GM21447 (cell line): ENCODE measurements at regions not wholly inside any gene's neighbourhood (a gene's known extent, or its start where the extent isn't known, plus 50 kb on each side); places are given as distances from the start of the nearest gene placed in this dataset.

ENCODE experiments used
- ATAC-seq: cut with Tn5 transposase; IDR thresholded peaks from one replicate; pipeline ENCODE4 v1.9.1; 2021; ENCODE audit not compliant: unreplicated experiment

DNA sequence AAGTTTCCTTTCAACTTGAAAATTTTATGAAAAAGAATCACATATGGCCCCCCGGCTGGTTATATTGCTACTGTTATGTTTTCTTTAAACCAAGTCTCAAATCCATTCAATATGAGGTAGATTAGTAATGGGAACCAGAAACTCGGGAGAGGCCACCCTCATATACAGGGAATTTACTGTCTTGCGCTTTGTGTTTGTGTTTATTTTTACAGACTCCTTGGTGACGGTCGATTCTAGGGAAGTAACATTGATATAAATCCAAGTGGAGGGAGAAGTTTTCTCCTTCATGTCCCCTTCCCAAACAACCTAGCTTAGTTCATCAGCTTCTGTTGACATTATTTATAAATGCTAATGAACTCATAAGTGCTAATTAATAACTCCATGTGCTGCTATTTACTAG, 163.5 kb upstream of the LMO4 start:
- no peak for ATAC-seq

DNA sequence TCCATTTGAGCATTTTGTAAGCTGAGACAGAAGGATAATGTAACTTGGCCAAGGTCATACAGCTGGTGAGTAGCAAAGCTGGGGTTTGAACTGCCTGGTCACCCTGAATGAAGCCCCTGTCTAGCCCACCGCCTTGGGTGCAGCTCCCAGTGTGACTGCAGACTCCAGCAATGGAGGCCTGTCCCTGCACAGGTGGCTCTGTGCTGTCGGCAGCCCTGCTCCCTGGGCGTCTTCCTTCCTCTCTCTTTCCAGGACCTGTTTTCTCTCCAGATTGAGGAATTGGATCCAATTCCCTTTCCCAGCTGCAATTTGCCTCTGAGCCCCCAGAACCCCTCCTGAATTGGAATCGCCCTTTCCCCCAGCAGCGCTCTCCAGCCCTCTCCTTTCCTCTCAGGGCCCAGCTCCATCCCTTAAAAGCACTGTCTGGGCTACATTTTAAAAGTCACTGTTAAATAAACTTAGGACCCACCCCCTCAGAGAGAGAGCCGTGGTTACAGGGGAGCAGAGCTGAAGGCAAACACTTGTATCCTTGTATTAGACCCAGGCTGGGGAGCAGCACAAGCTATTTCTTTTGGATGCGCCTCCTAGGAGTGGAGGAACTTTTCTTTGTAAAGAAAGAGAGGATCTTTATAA, 161.4 kb upstream of the LMO4 start:
- ATAC-seq: no peak

DNA sequence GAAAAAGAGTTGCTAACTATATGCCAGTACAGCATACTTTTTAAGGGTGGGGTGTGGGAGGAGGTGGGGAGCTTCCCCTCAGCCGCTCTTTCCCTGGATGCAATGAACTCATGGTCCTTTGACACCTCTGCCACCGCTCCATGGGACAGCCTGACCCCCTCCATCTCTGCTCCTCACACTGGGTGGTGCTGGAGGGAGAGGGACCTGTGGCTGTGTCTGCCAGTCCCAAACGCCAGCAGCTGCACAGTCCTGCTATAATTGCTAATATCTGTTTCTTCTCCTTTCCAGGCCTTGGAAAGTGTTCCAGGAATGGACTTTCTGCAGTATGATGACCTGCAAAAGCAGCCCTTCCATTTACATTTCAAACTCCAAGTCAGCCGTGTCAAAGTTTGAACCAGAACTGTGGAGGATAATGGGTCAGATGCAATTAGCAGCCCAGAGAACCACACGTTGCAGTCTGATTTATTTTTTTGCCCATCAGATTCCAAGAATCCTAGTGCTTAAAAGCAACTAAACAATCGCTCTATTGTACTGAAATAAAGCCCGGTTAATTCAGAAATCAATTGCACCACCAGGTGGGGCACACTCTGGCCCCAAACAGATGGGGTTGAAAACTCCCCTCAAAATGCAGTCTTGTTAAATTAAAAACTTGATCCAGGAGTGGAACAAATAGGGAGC, 160.7 kb upstream of the LMO4 start:
- ATAC-seq: no peak

DNA sequence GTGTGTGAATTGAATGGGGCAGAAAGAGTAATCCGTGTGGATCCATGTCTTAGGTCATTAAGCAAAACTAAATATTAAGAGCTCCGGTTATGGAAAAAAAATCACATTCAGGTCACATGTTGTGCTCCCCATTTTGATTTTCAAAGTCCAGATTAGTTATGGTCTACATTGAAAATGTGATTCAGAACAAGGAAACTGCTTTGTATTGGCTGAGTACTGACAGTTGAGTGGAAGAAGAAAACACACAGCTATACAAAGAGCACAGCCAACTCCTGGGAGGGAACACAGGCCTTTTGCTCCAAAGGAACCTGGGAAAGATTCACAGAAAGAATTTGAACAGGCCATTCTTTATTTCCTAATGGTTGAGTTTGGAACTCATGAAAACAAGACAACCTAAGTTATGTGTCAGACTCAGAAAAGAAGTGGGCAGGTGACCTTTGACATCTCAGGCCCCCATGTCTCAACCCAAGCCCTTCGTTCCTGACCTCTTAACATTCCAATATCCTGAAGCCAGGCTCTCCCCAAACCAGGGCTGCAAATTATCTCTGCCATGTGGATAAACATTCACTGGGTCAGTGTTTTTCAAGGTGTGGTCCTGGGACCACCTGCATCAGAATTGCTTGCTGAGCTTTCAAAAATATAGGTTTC, 159.3 kb upstream of the LMO4 start:
- no peak for ATAC-seq

DNA sequence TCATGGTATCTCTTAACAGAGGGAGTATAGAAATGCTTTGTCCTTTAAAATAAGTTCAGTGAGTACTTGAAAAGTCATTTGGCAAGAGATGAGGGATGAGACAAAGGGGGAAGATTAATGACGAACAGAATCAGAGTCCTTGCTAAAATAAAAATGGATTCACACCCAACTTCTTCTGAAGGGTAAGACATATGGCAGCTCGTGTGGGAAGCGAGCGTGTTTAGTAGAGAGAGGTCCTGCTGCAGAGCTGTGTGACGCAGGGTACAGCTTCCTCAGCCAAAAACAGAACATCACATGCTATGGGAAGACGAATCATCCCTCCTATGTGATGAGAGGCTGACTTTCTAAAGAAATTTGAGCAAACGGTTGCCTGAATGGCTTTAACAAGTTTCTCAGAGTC, 158.5 kb upstream of the LMO4 start:
- no peak for ATAC-seq

DNA sequence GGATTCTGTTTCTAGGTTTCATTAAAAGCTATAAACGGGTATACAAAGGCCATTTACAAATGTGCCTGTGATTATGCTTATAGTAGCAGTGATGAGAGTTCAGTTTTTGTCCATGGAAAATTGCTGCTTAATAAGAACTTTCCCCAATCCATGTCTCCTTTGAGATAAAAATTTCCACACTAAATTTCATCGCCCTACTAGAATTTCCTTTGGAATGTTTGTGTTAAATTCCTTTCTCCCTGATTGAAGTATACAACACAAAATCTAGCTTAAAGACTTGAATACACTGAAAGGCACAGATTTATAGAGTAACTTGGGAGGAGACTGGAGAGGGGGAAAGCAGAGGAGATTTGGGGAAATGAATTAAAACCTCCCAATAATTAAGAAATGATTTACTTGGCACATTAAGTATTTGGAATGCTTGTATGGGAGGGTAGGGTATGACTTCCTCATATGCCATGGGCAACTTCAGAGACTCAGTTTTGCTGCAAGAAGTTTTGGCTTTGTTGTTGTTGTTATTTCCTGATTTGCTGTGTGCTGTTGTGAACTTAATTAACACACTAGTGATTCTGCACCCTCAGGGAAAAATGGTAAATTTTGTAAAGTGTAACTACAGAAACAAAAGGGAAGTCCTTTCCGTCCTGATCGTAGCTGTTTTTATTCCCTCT, 157.6 kb upstream of the LMO4 start:
- ATAC-seq: no peak

DNA sequence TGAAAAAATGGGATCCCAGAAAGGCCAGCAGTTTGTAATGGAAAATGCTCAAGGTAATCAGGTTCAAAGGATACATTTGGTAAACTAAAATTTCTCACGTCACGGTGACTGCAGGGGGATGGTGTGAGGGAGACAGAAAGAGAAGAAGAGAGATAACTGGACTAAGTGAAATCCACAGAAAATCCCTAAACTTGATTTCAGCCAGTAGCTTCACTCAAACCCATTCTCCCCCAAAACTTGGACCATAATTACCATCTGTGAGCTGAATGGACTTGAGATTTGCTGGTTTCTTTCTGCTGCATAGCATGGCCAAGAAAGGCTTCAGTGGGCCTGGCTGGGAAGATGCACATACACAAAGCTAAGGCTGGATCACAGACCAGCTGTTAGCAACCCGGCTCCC, 155.4 kb upstream of the LMO4 start:
- ATAC-seq: no peak

DNA sequence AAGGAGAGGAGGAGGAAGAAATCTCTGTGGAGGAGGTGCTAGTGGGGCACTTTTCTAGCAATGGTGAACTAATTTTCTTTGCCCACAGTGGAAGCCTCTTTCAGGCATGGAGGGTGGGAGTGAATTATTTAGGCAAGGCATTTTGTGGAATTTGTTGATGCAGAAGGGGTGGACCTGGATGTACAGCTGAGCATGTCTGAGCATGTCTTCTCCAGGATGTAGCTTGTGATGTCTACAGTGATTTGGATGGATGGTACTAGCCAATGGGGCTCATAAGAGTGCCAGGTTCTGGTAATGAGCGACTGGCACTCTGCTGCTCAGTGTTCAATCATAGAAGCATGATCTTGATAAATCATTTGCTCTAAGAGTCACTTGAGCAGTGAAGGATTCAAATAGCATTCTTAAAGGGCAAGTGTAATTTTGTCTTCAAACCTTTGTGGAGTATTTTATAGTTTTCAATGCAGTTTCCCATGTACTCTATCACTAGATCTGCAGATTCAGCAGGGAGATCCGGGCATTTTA, 153.9 kb upstream of the LMO4 start:
- no peak for ATAC-seq

DNA sequence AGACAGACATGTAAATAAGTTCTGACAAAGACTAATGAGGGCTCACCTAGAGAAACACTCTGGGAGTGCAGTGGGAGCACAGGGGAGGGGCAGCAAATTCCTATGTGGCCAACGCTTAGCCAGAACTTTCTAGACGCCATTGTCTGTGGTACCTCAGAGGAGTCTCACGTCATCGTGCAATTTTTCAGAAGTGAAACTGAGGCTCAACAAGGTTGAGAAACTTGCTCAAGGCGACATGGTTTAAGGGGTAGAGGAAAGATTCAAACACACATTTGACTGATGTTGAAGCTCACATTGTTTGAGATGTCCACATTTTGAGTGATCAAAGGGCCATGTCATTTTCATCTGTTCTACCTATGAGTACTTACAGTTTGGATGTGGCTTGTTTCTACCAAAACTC, 152.6 kb upstream of the LMO4 start:
- ATAC-seq: no peak

DNA sequence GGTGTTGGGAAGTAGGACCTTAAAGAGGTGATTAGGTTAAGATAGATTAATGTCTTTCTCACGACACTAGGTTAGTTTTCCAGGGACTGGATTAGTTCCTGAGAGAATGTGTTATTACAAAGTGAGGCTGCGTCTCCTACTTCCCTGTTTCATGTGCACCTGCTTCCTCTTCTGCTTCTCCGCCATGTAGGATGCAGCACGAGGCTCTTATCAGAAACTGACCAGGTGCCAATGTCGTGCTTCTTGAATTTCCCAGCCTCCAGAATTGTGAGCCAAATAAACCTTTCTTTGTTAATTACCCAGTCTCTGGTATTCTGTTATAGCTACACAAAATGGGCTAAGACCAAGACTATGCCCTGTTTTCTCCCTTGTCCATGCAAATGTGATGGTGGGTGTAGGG, 152.2 kb upstream of the LMO4 start:
- no peak for ATAC-seq

DNA sequence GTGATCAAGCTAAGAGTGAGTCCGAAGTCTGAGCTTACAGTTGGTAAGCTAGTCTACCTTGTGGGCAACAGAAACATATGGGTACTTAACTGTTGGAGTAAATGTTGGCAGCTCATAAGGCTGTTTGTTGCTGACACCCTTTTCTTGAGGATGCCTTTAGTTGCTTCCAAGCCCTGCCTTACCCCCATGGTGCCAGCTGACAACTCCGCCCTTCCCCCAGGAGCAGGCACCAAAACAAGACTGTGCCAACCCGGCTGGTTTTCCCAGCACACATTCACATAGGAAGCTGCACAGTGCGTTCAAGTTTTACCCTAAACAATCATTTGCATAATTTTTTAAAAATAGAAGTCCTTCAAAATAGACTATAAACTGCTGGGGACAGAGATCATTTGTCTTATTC, 150.2 kb upstream of the LMO4 start:
- no peak for ATAC-seq

DNA sequence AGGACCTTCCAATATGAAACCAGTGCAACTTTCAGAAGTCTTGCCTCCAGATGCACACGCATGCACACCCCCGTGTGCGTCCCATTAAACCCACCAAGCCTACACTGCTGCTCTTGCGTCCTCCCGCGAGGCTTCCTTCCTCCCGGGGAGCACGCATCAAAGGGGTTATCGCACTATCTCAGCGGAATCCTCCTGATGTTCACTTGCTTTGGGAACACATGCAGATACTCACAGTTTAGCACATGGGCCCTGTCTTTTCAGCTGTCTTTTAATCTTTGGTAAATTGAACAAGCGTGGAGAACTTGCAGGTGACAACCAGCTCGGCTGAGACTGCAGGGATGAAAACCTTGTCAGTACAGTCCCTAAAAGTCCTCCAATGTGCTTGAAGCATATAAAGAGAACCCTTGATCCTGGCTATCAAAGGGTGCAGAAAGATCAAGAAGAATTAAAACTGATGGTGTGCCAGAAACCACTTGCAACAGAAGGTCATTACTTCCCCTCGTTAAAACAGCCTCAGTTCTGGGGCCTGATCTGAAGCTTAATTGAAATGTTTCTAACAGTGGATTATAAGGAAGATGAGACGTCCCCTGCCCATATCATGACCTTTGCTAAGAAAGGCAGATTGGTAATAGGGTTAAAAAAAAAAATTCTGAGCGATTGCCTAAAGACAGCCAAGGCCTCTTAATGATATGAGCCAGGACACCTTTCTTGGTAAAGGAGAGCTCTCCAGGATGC, 149.4 kb upstream of the LMO4 start:
- no peak for ATAC-seq

DNA sequence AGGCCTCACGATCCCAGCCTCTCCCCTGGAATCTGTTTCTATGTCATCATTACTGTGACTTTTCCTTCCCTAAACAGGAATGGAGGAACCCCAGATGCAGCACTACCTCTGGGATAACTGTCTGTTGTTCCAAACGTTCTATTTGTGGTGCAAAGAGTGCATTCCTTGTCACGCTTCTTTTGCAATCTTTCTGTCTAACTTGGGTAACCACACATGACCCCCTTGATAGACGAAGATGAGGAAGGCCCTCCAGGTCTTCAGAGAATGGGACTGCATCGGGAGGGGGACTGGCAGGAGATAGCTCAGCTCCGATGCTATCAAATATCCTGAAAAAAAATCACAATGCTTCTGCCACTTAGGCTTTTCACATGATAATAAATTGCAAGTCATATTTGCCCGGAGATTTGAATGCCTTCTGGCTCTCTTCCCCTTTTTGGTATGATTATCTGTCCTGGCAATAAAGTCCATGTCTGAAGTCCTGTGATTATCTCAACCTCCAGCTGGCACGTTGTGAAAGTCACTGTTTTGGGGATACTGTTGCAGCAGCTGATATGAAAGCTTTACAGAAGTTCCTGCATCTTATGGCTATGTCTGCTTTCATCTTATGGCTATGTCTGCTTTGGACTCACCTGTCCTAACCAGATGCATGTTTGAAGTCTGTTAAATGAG, 148.7 kb upstream of the LMO4 start:
- ATAC-seq: no peak

DNA sequence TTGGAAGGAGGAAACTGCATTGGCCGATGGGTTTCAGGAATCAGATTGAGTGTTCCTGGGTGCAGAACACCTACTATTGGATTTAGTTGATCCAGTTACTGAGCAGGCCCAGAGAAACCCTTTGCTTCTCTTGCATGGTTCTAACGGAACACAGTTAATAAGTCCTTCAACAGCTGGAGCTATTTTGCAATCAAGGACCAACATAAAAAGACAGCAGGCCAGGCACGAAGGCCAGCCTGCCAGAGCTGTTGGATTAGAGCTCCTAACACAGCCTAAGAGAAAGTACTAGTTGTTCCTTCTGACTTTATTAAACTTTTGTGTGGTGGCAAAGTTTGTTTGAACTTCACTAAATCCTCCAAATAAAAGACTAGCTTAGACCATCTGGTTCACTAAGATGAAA, 148.0 kb upstream of the LMO4 start:
- ATAC-seq: no peak

DNA sequence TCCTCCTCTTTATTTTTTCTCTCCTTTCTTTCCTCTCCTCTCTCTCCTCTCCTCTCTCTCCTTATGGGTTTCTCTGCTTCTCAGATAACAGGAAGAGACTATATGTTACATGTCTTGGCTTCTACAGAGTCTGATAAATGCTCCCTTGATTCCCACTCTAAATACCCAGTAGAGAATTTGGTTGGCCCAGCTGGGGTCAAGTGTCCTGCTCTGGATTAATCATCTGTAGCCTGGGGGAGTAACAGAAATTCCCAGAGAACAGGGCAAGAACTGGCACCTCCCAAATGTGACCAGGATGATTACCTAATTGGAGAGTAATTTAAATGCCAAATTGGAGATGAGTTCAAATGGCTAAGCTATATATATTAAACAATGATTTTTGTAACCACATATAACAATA, 146.1 kb upstream of the LMO4 start:
- no peak for ATAC-seq

DNA sequence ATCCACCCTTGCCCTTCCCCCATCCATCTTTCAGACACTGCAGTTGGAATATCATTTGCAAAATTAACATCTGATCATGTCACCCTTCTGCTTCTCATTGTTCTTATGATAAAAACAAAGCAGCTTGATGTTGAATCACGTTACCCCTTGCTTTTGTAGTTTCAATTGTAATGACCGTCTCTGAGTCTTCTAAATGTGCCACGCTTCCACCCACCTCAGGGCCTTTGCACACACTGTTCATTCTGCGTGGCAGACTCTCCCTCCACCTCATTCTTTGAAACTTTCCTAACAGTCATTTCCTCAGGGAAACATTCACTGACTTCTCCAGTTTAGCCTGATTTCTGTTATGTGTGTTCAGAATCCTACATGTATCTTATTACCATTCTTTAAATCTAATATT, 143.6 kb upstream of the LMO4 start:
- no peak for ATAC-seq

DNA sequence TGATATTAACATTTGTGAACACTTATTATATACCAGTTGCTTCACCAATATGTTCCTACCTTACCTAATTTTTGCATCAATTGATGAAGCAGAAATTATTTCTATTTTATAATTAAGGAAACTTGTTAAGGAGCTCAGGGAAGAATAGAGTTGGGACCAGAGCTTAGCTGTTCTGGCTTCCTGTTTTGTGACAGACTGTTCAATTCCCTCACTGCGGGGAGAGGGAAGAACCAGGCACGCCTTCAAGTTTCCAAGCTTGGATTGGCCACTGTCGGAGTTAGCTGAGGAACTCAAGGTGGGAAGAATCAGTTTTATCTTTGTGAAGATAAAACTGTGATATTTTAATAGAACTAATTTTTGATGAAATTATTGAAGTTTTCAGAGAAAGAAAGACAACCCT, 142.3 kb upstream of the LMO4 start:
- ATAC-seq: no peak

DNA sequence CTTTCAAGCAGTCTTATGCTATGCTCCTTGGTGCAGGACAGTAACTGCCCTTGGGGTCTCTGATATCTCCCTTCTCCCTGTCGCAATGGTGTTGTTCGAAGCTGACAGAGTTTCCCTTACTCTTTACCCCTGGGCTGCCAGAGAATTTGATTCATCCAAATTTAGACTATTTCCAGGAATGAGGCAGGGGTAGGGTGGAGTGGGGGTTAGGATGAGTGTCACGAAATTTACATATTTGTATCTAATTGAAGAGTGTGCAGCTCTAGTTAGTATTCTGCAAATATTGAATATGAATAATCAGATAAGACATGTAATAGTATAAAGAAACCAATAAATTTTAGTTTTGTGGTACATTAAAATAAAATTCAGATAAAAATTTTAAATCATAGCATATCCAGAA, 140.0 kb upstream of the LMO4 start:
- no peak for ATAC-seq

DNA sequence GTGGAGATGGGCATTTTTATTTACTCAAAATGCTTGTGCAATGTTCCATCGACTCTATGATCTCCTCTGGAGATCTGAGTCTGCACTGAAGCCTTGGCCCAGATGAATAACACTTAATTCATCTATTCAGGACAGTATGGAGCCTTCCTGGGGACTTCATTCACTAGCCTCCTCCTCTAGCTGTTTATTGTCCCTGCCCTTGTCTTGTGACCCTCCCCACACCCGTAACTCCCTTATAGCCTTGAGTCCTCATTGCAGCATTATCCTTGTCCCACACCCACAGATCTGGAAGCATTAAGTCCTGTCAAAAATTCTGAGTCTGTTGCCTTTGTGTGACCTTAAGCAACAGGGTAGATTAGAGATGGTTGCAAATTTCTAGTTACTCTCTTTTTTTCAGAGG, 138.3 kb upstream of the LMO4 start:
- ATAC-seq: no peak

DNA sequence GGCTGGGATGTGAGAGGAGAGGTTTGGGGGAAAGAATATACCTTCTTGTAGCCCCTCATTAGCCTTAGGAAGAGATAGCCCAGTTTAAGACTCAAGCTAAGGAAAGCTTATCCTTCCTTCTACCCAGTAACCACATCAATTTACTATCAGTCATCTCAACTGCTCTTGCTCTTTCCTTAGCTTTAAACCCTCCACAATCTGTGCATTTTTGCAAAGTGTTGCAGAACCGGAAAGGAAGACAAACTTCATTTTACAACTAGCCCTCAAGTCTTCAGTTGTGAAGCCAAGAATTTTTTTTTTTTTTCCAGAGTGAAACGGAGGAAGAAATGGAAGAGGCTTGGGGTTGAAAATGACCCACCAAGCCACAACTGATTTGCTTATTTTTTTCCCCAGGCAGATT, 137.0 kb upstream of the LMO4 start:
- no peak for ATAC-seq
